A549 (cell line): ENCODE measurements at regions not wholly inside any gene's neighbourhood (a gene's known extent, or its start where the extent isn't known, plus 50 kb on each side); places are given as distances from the start of the nearest gene placed in this dataset.
A peak's percentile ranks its signal among the peaks of the same experiment; 100 is the strongest.

Experiments
- ATAC-seq, 2 experiments: fragments of 200-7000 bp in 1 of 2; fragments of >200 bp in 1 of 2; cut with Nextera tagmentation in 1 of 2; cut with Tn5 transposase in 1 of 2; 3 replicates each; pipeline versions ENCODE4 v1.8.0 to v1.9.1; 2018 to 2020; ENCODE audit warnings: mild to moderate bottlenecking in 1 of 2, moderate library complexity in 1 of 2
- CTCF ChIA-PET: fragments of 300-600 bp; sonication (Branson Sonifier 250); formaldehyde crosslinking; extraction: SDS; loops from one replicate; lab custom pipeline; 2021; ENCODE audit warnings: antibody characterized with exemption, inconsistent platforms; lab: Yijun Ruan, JAX
- POLR2A ChIA-PET: fragments of 350-600 bp; formaldehyde crosslinking; extraction: SDS; loops from one replicate; lab custom pipeline; 2021; ENCODE audit warnings: antibody characterized with exemption, inconsistent platforms; lab: Yijun Ruan, JAX
- DNase-seq, 2 experiments: peaks; one replicate each; pipeline versions ENCODE4 v3.0.0 to v3.0.0-alpha.2; 2011 to 2016; ENCODE audit warnings: low read depth in 1 of 2, low spot score in 1 of 2
- FAIRE-seq: peaks from 2 replicates; lab custom pipeline; 2011; peaks lifted over from hg19 to GRCh38; lab: Jason Lieb, UNC
- H3K27ac ChIP-seq, 2 experiments: fragments of >200 bp; sonication (Bioruptor Twin); formaldehyde crosslinking; 3 replicates each; pipeline ENCODE4 v1.5.1; 2016 to 2017
- H3K4me1 ChIP-seq: fragments of >200 bp; sonication (Bioruptor Twin); formaldehyde crosslinking; 3 replicates; pipeline ENCODE4 v1.6.1; 2016
- H3K4me2 ChIP-seq: fragments of >200 bp; sonication (Bioruptor Twin); formaldehyde crosslinking; 3 replicates; pipeline ENCODE4 v1.6.1; 2016
- H3K4me3 ChIP-seq: fragments of >200 bp; sonication (Bioruptor Twin); formaldehyde crosslinking; 3 replicates; pipeline ENCODE4 v1.5.1; 2016
- H3K9me3 ChIP-seq: fragments of >200 bp; sonication (Bioruptor Twin); formaldehyde crosslinking; 3 replicates; pipeline ENCODE4 v1.6.1; 2016
- BHLHE40 ChIP-seq: IDR thresholded peaks from 2 replicates; pipeline ENCODE4 v1.6.1; 2012; ENCODE audit warnings: low read depth, low read length, inconsistent platforms
- CBX8 ChIP-seq: fragments of 200-600 bp; sonication (generic); IDR thresholded peaks from 2 replicates; pipeline ENCODE4 v1.6.1; 2016
- CEBPB ChIP-seq, 2 experiments: fragments of >200 bp in 1 of 2; sonication (Bioruptor Twin) in 1 of 2; formaldehyde crosslinking in 1 of 2; IDR thresholded peaks; 2 replicates each; pipeline ENCODE4 v1.6.1; 2012 to 2016
- CHD2 ChIP-seq: fragments of 150-350 bp; IDR thresholded peaks from 2 replicates; pipeline ENCODE4 v1.6.1; 2014; ENCODE audit warnings: low read length; ENCODE audit not compliant: partially characterized antibody
- EP300 ChIP-seq, 2 experiments: fragments of >200 bp; sonication (Bioruptor Twin); formaldehyde crosslinking; IDR thresholded peaks; 2 replicates in 1 of 2; 3 replicates in 1 of 2; pipeline ENCODE4 v1.6.1; 2016 to 2017
- ESRRA ChIP-seq: fragments of 150-350 bp; IDR thresholded peaks from 2 replicates; pipeline ENCODE4 v1.6.1; 2014; ENCODE audit warnings: mild to moderate bottlenecking, low read length, borderline replicate concordance
- FOSL2 ChIP-seq, 2 experiments: fragments of 450-650 bp in 1 of 2; fragments of >200 bp in 1 of 2; sonication (Bioruptor Twin) in 1 of 2; formaldehyde crosslinking; IDR thresholded peaks; 2 replicates each; pipeline versions ENCODE4 v1.5.0 to v1.6.1; 2016 to 2020; ENCODE audit warnings: mild to moderate bottlenecking in 1 of 2, moderate library complexity in 1 of 2
- FOXS1 ChIP-seq: fragments of 250-450 bp; sonication (Bioruptor Pico); IDR thresholded peaks from 2 replicates; pipeline ENCODE4 v1.5.0; 2020; ENCODE audit warnings: mild to moderate bottlenecking, moderate library complexity
- GATA3 ChIP-seq: IDR thresholded peaks from 2 replicates; pipeline ENCODE4 v1.6.1; 2012; ENCODE audit warnings: borderline replicate concordance
- HEYL ChIP-seq: fragments of 250-450 bp; sonication (Bioruptor Pico); IDR thresholded peaks from 2 replicates; pipeline ENCODE4 v1.8.0; 2021; ENCODE audit warnings: mild to moderate bottlenecking, moderate library complexity
- HOXB13 ChIP-seq: fragments of 250-450 bp; sonication (Bioruptor Pico); IDR thresholded peaks from 2 replicates; pipeline ENCODE4 v1.5.0; 2020; ENCODE audit warnings: low read depth, mild to moderate bottlenecking, moderate library complexity
- JUNB ChIP-seq: fragments of >200 bp; sonication (Bioruptor Twin); formaldehyde crosslinking; IDR thresholded peaks from 2 replicates; pipeline ENCODE4 v1.6.1; 2016
- MAFK ChIP-seq: fragments of 450-650 bp; IDR thresholded peaks from 2 replicates; pipeline ENCODE4 v1.6.1; 2014; ENCODE audit not compliant: partially characterized antibody
- MAZ ChIP-seq: fragments of 150-350 bp; IDR thresholded peaks from 2 replicates; pipeline ENCODE4 v1.6.1; 2014; ENCODE audit warnings: antibody characterized with exemption, low read depth, low read length, borderline replicate concordance
- NFE2L2 ChIP-seq: fragments of 150-350 bp; conservative IDR thresholded peaks from 2 replicates; pipeline ENCODE4 v1.6.1; 2014; ENCODE audit warnings: low read length
- NR3C1 ChIP-seq: fragments of >200 bp; sonication (Bioruptor Twin); formaldehyde crosslinking; IDR thresholded peaks from 3 replicates; pipeline ENCODE4 v1.6.1; 2017
- POLR2A ChIP-seq: IDR thresholded peaks from 2 replicates; pipeline ENCODE4 v1.6.1; 2012; ENCODE audit warnings: mild to moderate bottlenecking, low read length
- RAD21 ChIP-seq, 2 experiments: fragments of >200 bp in 1 of 2; sonication (Bioruptor Twin) in 1 of 2; formaldehyde crosslinking in 1 of 2; IDR thresholded peaks in 1 of 2; conservative IDR thresholded peaks in 1 of 2; 2 replicates in 1 of 2; 3 replicates in 1 of 2; pipeline ENCODE4 v1.6.1; 2012 to 2018; ENCODE audit warnings: inconsistent platforms in 1 of 2
- RNF2 ChIP-seq: fragments of 200-600 bp; sonication (generic); IDR thresholded peaks from 2 replicates; pipeline ENCODE4 v1.6.1; 2016; ENCODE audit warnings: low read depth, mild to moderate bottlenecking, antibody characterized with exemption, moderate library complexity, borderline replicate concordance
- SMC3 ChIP-seq: fragments of >200 bp; sonication (Bioruptor Twin); formaldehyde crosslinking; IDR thresholded peaks from 3 replicates; pipeline ENCODE4 v1.6.1; 2018; ENCODE audit warnings: inconsistent platforms
- TP53 ChIP-seq: fragments of 250-450 bp; sonication (Bioruptor Pico); IDR thresholded peaks from 2 replicates; pipeline ENCODE4 v1.5.0; 2021; ENCODE audit warnings: mild to moderate bottlenecking, moderate library complexity
- ZFP36 ChIP-seq: fragments of 450-650 bp; IDR thresholded peaks from 2 replicates; pipeline ENCODE4 v1.6.1; 2014; ENCODE audit warnings: borderline replicate concordance; ENCODE audit not compliant: partially characterized antibody
- ZNF302 ChIP-seq: fragments of 250-450 bp; sonication (Bioruptor Pico); IDR thresholded peaks from 2 replicates; pipeline ENCODE4 v1.9.0; 2021; ENCODE audit warnings: inconsistent platforms, mild to moderate bottlenecking, moderate library complexity
- WGBS: methylation state at CpG from one replicate; pipeline ENCODE4 v1.1.6; 2017; ENCODE audit errors: missing lambda C conversion rate; 5-methylcytosine and 5-hydroxymethylcytosine counted together
- TF ChIP-seq, protein P1 (sequence below): fragments of 450-650 bp; IDR thresholded peaks from 2 replicates; pipeline ENCODE4 v1.6.1; 2014; ENCODE audit warnings: antibody characterized with exemption
- TF ChIP-seq, protein P2 (sequence below): fragments of 250-450 bp; sonication (Bioruptor Pico); IDR thresholded peaks from 2 replicates; pipeline ENCODE4 v1.5.0; 2021; ENCODE audit warnings: mild to moderate bottlenecking, moderate library complexity, borderline replicate concordance
- TF ChIP-seq, protein P3 (sequence below): IDR thresholded peaks from 2 replicates; pipeline ENCODE4 v1.6.1; 2012
- TF ChIP-seq, protein P4 (sequence below): IDR thresholded peaks from 2 replicates; pipeline ENCODE4 v1.6.1; 2012; ENCODE audit warnings: low read depth, borderline replicate concordance
- TF ChIP-seq, protein P5 (sequence below): fragments of 150-350 bp; IDR thresholded peaks from 2 replicates; pipeline ENCODE4 v1.6.1; 2014; ENCODE audit warnings: low read depth, mild to moderate bottlenecking, low read length

DNA sequence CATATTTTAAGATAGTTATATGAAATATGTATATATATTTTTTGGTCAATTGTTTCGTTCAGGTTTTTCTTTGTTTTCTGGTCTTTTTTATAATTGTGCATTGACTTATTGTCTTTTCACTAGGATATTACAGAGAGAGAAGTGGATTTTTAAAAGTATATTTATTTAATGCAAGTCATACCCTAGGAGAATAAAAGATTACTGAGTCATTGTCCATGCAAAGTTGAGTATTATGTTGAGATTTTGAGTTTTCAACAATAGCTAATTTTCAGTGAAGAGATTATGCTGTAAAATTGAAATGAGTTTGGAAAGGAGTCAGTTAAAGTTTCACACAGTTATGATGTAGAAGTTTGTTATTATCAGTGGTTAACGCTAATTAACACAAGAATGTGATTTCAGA, 203.6 kb upstream of the SPRED2 start:
- DNase-seq (no peak), ATAC-seq (no peak), FAIRE-seq (no peak)
- Histone ChIP-seq H3K4me1 (peaks cover 13% of the 10 kb centered on the region), H3K9me3 (no peaks in the 10 kb centered on the region), H3K4me2 (no peak overlapping the region), H3K27ac (no peak overlapping the region), H3K4me3 (no peak overlapping the region)
- CTCF ChIA-PET = interaction anchor here (1.3 kb wide), 1 partner anchor 115 kb away, joined by 3 read pairs; no protein-coding TSS in a partner anchor
- WGBS = 16% methylated on average over 2 of the region's 2 CpGs
- POLR2A ChIA-PET = no interaction called here
- no peak for TF ChIP-seq ZFP36
- peak; percentile 60 for TF ChIP-seq NFE2L2

DNA sequence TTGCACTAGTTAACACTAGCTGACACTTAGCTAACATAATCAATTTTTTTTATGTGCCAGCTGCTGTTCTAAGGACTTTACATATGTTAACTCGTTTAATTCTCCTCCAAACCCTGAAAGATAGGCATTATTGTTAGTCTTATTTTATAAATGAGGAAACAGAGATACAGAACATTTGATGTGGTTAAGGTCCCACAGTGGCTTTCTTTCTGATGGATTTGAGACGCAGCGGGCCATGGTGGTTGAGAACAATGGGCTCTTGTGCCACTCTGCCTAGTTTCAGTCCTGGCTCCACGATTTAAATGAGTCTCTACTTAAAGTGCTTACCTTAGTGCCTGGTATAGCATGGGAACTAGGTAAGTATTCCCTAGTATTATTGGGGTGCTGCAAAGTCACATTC, 201.9 kb upstream of the SPRED2 start:
- FAIRE-seq = no peak
- H3K4me3 ChIP-seq = no peak overlapping the region
- H3K4me2 ChIP-seq = no peak overlapping the region
- CTCF ChIA-PET = no interaction called here
- H3K4me1 ChIP-seq = peaks cover 16% of the 10 kb centered on the region
- WGBS = 50% methylated on average over 4 of the region's 4 CpGs
- POLR2A ChIA-PET = no interaction called here
- no peak for DNase-seq
- no peak for ATAC-seq
- H3K9me3 ChIP-seq = no peaks in the 10 kb centered on the region
- no peak overlapping the region for H3K27ac ChIP-seq
- TF ChIP-seq, protein P1, sequence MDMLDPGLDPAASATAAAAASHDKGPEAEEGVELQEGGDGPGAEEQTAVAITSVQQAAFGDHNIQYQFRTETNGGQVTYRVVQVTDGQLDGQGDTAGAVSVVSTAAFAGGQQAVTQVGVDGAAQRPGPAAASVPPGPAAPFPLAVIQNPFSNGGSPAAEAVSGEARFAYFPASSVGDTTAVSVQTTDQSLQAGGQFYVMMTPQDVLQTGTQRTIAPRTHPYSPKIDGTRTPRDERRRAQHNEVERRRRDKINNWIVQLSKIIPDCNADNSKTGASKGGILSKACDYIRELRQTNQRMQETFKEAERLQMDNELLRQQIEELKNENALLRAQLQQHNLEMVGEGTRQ = no peak
- TF ChIP-seq CHD2 (no peak), MAZ (no peak), ZNF302 (no peak), POLR2A (no peak), JUNB (no peak), ESRRA (no peak), SMC3 (no peak), FOXS1 (no peak), GATA3 (no peak), HOXB13 (no peak), NR3C1 (no peak), EP300 (IDR thresholded peaks at IDR 0.05) (no peak), BHLHE40 (no peak), RAD21 (conservative IDR thresholded peaks at IDR 0.05 in 1 of 2, IDR thresholded peaks at IDR 0.05 in 1 of 2) (no peak), RNF2 (no peak)
- TF ChIP-seq, protein P2, sequence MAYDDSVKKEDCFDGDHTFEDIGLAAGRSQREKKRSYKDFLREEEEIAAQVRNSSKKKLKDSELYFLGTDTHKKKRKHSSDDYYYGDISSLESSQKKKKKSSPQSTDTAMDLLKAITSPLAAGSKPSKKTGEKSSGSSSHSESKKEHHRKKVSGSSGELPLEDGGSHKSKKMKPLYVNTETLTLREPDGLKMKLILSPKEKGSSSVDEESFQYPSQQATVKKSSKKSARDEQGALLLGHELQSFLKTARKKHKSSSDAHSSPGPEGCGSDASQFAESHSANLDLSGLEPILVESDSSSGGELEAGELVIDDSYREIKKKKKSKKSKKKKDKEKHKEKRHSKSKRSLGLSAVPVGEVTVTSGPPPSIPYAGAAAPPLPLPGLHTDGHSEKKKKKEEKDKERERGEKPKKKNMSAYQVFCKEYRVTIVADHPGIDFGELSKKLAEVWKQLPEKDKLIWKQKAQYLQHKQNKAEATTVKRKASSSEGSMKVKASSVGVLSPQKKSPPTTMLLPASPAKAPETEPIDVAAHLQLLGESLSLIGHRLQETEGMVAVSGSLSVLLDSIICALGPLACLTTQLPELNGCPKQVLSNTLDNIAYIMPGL (CRISPR knock-in tag) = no peak
- TF ChIP-seq, protein P3, sequence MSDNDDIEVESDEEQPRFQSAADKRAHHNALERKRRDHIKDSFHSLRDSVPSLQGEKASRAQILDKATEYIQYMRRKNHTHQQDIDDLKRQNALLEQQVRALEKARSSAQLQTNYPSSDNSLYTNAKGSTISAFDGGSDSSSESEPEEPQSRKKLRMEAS = no peak
- TF ChIP-seq, all 56 proteins: peak for 0

DNA sequence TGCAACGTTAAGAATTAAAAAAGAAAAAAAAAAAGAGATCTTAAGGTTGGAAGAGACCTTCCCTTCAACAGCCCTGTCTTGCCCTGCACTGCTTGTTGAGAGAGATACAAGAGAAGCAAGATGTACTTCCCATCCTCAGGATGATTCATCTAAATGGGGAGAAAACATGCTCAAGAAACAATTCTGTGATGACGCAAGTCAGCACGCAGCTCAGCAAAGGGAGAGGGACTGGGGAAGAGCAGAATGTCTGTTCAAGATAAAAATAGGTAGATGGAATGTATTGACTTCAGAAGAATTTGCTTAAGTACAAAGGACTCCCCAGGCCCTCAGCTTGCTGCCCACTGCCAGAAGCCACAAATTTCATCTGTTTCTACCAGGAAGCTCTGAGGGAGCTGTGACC, 198.2 kb upstream of the SPRED2 start:
- ChIA-PET POLR2A (interaction anchor here (0.9 kb wide), 1 partner anchor 9 kb away, joined by 3 read pairs; no protein-coding TSS in a partner anchor), CTCF (interaction anchor here (1.0 to 2.2 kb wide), 2 partner anchors 10 kb away, joined by 3 to 17 read pairs; no protein-coding TSS in a partner anchor)
- peak; percentile 78 for FAIRE-seq
- WGBS = 21% methylated on average over 3 of the region's 3 CpGs
- H3K4me1 ChIP-seq = peaks cover 14% of the 10 kb centered on the region
- TF ChIP-seq CBX8 (no peak), CEBPB (IDR thresholded peaks at IDR 0.05) (peak; percentile 56 to 73; a peak in 3 of 4 replicates), GATA3 (no peak), MAFK (no peak), HEYL (no peak), FOSL2 (IDR thresholded peaks at IDR 0.05) (peak; percentile 32; the same call in 1 of the 2 replicates), FOSL2 (CRISPR knock-in tag; IDR thresholded peaks at IDR 0.05) (peak; percentile 58), TP53 (no peak)
- TF ChIP-seq, protein P4, sequence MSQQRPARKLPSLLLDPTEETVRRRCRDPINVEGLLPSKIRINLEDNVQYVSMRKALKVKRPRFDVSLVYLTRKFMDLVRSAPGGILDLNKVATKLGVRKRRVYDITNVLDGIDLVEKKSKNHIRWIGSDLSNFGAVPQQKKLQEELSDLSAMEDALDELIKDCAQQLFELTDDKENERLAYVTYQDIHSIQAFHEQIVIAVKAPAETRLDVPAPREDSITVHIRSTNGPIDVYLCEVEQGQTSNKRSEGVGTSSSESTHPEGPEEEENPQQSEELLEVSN = no peak
- TF ChIP-seq, protein P5, sequence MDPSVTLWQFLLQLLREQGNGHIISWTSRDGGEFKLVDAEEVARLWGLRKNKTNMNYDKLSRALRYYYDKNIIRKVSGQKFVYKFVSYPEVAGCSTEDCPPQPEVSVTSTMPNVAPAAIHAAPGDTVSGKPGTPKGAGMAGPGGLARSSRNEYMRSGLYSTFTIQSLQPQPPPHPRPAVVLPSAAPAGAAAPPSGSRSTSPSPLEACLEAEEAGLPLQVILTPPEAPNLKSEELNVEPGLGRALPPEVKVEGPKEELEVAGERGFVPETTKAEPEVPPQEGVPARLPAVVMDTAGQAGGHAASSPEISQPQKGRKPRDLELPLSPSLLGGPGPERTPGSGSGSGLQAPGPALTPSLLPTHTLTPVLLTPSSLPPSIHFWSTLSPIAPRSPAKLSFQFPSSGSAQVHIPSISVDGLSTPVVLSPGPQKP = no peak
- no peaks in the 10 kb centered on the region for H3K9me3 ChIP-seq
- H3K27ac ChIP-seq = peak overlapping the region; percentile 56
- H3K4me2 ChIP-seq = peak overlapping the region; percentile 29
- peak in 1 of 2 experiments; percentile 78 for DNase-seq
- ATAC-seq = peak; percentile 93 to 94
- H3K4me3 ChIP-seq = no peak overlapping the region
